Inferior parietal cortex (tissue), 1 donor: ENCODE measurements at regions not wholly inside any gene's neighbourhood (a gene's known extent, or its start where the extent isn't known, plus 50 kb on each side); places are given as distances from the start of the nearest gene placed in this dataset.

Experiments
- DNase-seq: peaks from one replicate; pipeline ENCODE4 v3.0.0-alpha.2; 2016; ENCODE audit errors: extremely low spot score

DNA sequence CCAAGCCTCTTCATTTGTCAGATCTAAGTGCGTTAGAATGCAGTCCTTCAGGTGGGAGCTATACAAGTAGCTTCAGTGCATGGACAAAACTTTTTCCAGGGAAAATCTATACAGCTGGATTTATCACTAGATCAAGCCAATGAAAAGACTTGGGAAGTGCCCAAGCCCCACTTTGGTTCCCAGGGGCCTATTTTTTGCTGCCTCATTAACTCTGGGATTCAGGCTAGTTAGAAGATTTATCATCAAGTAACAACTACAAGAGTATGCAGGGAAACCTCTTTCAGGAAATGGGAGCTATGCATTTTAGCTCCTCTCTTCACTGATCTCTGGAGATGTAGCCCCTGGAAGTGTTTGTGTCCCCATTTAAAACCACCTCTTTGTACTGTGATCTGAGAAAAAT lies 908.8 kb downstream of the SQOR start:
- no peak for DNase-seq

DNA sequence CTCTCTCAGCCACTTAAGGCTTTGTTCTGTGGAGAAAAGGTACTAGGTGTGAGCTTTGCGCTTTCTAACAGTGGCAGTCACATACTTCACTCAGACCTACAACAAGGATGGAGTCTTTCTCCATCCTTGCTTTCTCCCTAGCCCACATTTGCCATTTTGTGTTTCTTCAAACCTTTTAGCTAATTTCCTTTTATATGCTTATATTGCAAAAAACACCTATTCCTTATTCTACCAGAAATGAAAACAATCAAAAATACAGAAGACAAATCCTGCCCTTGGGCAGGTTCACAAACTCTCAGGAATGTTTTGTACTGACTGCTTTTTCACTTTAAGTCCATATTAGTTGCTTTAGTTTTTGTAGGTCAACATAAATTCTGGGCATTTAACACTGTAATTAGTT lies 914.2 kb downstream of the SQOR start:
- no peak for DNase-seq

DNA sequence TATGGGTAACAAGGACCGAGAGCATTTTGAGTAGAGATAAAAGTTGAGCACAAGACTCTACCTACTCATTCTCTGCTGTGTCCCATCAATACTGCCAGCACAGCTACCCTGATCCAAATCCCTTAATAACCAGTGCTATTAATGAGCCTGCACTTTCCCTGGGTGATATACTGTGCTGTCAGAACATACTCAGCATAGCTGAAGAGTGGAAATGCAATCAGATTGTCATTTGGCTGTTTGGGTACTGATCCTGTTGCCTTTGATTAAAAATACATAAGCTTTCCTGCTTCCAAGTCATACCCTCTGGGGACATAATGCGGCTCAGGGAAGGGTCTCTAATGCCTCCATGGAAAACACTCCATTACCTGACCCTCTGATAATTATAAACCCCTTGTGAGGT lies 917.5 kb downstream of the SQOR start:
- DNase-seq: no peak

DNA sequence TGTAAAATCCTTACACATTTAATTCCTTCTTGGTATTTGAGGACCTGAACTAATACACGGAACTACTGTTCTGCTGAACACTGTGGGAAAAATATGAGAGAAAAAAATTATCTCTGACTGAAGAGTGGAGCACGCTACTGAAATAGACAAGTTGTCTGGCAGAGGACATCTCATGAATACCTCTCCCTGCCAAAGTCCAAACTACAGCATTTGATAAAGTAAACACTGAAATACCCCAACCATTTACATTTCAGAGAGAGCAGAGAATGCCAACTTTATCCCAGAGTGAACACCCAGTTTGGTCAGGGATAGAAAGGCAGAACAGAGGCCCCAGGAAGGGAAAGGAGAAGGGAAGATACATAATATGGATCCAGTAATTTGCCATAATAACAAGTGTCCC lies 920.7 kb downstream of the SQOR start:
- DNase-seq: no peak

DNA sequence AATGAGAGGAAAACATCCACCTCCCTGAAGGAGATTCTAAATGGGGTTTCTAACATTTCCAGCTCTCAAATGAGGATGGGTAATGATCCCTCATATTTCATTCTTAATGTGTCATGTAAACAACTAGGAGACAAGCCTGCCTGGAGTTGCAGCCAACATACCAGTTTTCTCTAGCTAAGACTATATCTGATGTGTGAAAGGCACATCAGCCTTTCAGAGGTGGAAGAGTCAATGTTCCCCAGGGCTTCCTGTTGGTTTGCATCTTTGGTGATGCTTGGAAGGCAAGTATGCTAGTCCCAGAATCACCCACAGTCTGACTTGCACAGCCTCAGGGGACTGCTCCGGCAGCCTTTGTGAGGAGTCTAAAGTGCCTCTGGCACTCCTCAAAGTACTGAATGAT lies 921.2 kb downstream of the SQOR start:
- no peak for DNase-seq

DNA sequence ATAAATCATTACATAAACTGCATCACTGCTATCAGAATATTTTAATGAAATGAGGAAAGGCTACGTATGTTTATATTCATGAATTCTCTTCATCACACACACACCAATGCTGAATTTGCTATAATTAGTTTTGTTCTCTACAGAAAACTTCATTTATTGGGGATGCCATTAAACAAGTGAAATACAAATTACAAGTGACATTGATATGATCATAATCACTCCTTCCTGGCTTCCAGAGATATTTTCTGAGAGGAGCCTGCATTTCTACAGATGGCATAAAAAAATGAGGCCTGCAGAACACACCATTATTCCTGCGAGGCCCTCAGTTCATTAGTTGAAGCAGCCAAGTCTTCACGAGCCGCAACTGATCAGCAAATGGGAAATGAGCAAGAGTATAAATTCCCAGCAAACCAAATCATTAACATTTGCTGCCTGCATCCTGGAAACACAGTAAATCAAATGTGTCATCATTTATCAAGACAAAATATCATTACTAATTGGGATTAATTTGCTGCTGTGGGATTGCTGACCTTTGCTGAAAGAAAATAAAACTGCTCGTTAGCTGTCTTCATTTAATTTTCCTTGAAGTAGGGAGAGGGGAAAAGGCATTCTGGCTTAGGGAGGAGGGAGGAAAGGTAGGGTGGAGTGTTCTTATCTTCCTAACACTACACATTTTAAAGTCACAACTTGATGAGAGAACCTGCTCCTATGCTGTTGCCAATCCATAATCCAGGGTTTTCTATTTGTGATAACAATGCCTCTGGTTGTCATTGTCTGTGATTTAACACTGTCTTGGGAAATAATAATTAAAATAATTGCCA lies 921.9 kb downstream of the SQOR start:
- no peak for DNase-seq

DNA sequence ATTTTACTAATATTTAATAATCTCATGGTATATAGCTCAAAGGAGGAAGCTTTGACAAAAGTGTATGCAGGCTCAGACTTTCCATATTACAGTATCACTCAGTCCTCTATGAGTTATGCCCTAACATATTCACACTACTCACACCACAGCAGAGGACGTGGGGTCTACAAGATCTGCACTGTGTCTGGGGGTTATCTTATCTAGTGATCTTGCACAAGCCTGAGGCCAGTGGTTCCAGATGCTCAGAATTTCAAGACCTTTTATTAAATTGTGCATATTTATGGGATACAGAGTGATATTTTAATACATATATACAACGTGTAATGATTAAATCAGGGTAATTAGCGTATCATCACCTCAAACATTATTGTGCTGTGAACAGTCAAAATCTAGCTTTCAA lies 933.1 kb downstream of the SQOR start:
- no peak for DNase-seq

DNA sequence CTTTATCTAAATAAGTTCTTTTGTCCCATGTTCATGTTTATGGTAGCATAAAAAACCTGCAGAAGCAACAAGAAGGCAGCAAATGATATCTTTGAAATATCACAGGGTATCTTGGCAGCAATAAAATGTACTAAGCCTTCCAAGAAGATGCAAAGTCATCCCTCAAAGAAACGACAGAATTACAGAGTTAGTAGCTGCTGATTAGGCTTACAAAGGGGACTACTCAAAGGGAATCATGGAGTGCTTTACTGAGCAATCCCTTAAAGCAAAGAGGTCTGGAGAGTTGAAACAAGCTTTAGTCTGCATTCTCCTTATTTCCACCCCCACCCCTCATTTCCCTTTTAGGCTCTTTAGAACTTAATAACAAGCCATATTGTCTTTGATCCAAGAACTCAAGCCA lies 935.0 kb downstream of the SQOR start:
- DNase-seq: no peak

DNA sequence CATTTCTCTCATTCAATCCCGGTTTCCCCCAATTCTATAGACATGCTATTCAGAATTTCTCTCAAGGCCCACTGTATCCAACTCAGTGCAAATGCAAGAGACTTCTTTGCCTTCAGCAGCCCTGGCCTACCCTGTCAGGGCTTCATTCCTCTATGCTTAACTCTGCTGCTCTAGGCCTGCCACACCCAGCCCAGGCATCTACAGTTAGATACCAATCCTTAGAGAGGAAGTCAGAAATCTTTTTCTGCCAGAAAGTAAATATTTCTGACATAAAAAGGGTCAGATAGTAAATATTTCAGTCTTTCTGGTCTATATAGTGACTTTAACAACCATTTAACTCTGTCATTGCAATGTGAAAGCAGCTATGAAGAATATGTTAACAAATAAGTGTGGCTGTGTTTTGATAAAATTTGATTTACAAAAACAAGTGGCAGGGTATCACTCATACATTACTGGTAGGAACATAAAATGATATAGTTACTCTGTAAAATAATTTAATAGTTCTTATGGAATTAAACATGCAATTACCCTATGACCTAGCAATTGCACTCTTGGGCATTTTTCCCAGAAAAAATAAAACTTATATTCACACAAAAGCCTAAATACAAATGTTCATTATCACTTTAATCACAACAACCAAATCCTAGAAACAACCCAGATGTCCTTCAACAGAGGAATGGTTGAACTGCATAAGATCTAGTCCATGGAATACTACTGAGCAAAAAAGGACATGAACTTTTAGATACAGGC lies 942.0 kb downstream of the SQOR start:
- no peak for DNase-seq

DNA sequence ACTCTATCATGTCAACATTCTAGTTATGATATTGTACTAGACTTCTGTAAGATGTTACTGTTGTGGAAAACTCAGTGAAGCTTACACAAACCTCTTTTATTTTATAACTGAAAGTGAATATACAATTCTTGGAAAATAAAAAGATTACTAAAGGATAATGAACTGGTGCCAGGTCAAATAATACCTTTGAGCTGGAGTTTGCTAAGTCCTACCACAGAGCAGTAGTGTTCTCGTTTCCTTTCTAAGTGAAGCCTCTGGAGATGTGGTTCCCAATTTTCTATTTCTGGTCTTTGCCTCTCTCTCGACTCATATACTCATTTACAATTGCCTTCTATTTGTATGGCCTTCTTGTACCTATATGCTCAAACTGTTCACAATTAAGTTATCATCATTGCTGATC lies 942.9 kb downstream of the SQOR start:
- DNase-seq: no peak

DNA sequence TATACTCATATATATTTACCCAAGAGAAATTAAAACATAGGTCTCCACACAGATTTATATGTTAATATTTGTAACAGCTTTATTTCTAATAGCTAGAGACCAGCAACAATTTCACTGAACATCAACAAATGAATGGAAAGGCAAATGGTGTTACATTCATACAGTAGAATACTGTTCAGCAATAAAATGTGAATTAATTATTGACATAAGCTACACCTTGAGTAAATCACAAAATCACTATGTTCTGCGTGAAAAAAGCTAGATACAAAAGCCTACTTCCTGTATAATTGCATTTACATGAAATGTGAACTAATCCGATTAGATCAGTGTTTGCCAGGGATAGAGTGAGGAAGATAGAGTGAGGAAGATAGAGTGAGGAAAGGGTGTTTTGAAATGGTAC lies 945.7 kb downstream of the SQOR start:
- DNase-seq: no peak

DNA sequence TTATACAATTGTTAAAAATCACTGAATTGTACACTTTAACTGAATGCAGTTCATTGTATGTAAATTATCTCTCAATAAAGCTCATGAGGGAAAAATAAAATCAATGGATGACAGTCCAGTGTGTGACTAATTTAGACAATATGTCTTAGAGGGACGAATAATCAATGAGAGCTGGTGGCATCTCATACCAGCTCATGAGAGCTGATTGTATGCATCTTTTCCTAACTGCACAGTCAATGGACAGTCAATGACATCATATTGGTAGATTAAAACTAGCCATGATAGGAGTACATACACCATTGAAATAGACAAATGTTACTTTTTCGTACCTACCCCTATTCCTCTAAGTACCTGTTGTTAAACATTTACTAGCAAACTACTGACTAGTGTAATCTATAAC lies 946.1 kb downstream of the SQOR start:
- no peak for DNase-seq

DNA sequence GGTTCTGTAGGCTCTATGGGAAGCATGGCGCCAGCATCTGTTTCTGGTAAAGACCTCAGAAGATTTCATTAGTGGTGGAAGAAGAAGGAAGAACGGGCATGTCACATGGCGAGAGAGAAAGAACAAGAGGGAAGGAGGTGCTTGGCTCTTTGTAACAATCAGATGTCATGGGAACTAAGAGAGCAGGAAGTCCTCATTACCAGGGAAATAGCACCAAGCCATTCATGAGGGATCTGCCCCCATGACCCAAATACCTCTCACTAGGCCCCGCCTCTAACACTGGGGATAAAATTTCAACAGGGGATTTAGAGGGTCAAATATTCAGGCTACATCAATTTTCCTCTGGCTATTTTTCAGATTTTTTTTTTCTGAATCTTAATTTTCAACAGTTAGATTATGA lies 954.3 kb downstream of the SQOR start:
- DNase-seq: no peak

DNA sequence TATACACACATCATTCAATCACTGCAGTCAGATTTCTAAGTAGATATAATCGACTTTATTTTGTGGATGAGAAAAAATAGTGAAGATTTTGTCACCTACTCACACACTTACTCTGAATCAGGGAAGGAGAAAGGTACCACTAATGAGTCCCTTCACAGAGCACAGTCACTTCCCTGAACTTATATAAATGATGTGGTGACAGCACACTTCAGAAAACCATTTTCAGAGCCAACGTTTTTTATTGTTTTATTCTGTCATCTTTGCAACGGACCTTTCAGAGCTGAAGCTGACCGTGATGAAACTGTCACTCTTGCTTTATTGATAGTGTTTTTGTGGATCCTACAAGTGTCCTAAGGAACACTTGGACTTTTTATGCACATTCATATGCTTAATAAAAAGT lies 956.6 kb downstream of the SQOR start:
- DNase-seq: no peak

DNA sequence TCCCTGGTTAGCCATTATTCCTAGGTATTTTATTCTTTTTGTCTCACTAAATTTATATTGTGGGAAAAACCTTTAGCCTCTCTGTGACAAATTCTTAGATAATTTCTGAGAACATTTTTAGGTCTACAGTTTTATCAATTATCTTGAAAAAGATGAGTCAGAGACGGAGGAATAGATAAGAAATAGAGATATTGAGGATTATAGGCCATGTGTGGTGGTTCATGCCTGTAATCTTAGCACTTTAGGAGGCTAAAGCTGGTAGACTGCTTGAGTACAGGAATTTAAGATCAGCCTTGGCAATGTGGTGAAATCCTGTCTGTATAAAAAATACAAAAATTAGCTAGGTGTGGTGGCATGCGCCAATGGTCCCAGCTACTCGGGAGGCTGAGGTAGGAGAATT lies 960.2 kb downstream of the SQOR start:
- no peak for DNase-seq

DNA sequence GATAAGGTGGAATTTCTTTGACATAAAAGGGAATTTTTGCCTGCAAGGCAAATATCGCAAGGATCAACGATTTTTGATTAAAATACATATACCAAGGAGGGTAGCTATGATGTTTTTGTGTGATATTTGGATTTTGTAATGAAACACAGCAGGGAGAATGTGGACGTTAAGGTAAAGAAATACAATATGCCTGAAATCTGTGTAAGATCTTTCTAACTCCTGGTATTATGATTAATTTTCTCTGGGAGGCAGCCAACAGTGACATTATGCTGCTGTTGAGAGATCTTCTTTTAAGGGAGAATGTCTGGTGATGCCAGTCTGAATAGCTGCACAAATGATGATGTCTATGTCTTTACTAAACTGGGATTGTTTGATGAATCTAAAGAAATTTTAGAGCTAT lies 972.2 kb downstream of the SQOR start:
- no peak for DNase-seq

DNA sequence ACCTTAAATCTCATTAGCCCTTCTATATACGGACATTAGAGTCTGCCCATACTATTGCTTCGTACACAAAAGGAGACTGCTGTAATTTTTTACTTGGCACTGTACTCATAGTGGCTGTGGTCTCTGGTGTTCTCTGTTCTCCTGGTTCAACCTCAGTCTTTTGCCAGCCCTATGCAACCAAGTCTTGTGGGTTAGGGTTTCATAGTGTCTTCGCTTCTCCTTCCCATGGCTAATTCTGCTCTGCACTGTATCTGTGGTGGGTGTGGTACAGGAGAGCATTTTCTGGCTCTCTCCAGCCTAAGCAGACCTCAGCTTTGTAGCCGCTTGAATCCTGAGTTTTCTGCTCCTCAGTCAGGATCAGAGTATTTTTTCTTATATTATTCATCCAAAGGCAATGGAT lies 981.2 kb downstream of the SQOR start:
- no peak for DNase-seq

DNA sequence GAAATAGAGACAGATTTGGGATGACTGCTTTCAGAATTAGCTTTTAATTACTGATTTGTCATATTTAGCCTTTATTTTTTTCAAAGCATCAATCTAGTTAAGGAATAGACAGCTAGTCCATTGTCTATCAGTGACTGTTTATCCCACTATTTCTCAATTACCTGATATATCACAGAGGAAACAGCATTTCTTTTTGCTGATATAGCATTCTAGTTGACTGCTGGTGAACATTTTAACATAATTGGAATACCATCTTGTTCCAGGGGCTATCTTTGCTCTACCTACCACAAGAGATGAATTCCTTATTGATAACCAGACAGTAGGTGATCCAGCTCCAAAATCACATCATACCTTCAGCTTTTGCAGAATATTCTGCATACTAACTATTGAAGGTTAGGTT lies 982.7 kb downstream of the SQOR start:
- no peak for DNase-seq

DNA sequence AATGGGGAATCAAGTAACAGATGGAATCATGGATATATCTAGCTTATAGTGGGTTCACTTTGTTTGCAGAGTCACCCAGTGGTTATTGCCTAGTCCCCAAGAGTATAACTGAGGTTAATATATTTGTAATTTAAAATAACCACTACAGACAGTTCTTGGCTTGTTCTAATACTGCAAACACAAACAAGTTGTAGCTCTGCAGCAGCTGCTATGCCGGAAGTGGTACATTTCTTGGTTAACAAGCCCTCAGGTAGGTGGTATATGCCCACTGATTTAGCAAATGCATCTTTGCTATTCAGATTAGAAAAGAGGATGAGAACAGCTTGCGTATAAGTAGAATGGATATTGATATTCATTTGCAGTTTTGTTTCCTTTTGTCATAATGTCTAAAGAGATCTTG lies 984.2 kb downstream of the SQOR start:
- no peak for DNase-seq

DNA sequence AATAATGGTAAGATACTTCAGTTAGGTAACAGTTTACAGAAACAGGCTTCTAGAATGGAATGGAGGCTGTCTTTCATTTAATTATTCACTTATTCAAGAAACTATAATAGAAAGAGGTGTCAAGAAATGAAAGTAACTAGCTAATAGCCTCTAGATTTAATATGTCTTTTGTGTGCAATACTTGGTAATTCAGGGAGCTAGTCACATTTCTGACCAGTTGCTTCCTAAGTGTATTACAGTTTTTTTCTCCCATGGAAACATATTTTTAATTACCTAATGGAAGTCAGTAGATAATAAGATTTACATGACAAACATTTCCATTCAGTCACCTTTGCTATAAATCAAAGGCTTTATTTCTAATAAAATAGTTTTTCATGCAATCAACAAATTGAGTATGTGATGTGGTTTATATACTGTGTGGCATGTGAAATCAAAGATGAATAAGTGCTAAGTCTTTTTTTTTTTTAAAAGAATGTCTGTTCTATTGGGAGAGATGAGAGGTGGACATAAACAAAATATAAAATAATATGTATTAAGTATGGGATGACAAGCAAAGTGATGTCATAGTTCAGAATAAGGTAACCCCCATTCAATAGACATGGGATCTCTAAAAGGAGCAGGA lies 985.7 kb downstream of the SQOR start:
- no peak for DNase-seq

DNA sequence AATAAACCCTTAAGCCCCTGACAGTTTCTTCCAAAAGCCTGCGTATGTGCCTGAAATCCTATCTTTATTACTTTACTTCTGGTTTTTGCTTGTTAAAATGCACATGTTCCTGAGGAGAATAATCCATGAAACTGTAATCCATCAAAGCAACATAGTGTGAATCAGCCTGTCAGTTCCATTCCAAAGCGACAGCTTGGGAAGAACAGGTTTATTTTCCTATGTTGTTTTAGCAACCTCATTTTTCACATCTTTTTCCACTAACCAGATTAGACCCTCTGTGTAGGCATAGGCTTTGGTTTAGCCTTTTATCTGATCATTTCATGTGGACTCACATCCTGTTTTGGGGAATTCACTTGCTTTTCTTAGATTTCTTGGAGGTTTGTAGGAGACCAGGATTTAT lies 988.0 kb downstream of the SQOR start:
- no peak for DNase-seq

DNA sequence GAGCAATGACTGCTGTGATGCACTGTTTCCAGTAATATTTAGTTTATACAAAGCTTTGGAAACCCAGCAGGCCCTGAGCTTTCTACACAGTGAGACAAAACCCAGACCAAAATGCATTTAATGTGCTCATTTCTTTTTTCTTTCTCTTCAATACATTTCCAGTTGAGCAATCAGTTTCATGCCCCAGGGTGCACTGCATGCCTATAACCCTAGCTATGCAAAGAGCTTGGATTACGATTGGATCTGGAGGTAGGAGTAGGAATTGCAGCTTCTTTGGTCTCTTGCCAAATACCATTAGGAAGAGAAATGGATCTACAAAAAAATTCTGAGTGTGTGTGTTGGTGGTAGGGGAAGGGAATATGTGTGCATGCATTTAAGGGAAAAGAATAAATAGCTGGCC lies 1001.4 kb downstream of the SQOR start:
- DNase-seq: no peak
